ENCODE measurements at regions not wholly inside any gene's neighbourhood (a gene's known extent, or its start where the extent isn't known, plus 50 kb on each side); places are given as distances from the start of the nearest gene placed in this dataset.

DNA sequence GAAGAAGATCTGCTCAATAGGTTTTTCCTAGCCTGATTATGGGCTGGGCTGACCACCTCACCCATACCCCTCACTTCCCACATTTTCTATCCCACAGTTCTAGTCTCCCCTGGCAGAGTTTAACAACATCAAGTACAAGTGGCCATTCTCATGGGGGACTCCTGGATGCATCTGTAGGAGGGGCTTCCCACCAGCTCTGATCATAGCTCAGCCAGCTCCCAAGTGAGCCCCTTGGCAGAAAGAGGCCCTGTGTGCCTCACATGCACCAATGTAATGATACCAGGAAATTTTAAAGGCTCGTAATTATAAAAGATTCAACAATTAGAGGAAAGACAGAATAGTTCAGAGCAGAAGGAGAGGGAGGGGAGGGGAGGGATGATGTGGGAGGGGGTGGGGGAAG lies 144.2 kb upstream of the SYT13 start:
- Histone ChIP-seq H3K9me3 (ENCODE audit: low read depth) (no peaks in the 10 kb centered on the region), H3K4me1 (peaks cover 5% of the 10 kb centered on the region), H3K4me2 (no peak overlapping the region), H3K4me3 (no peak overlapping the region), H3K79me2 (ENCODE audit: low read depth) (no peaks in the 10 kb centered on the region), H3K27me3 (peaks cover 6% of the 10 kb centered on the region), H2AFZ (replicated peaks) (no peak overlapping the region), H3K27ac (no peak overlapping the region), H4K20me1 (ENCODE audit: low read depth) (no peaks in the 10 kb centered on the region), H3F3A (ENCODE audit: low read depth) (no peaks in the 10 kb centered on the region), H3K36me3 (no peaks in the 10 kb centered on the region), H3K9ac (no peak overlapping the region)
- H3K4me3 Mint-ChIP-seq, result no peak overlapping the region
- H3K36me3 Mint-ChIP-seq, result no peaks in the 10 kb centered on the region
- peaks cover 41% of the 10 kb centered on the region for H3K4me1 Mint-ChIP-seq
- no peak for DNase-seq (ENCODE audit: low spot score)
- no peak overlapping the region for H3K27ac Mint-ChIP-seq
- no peak for TF ChIP-seq EZH2phosphoT487 (IDR thresholded peaks at IDR 0.05)
- TF ChIP-seq, protein P1, sequence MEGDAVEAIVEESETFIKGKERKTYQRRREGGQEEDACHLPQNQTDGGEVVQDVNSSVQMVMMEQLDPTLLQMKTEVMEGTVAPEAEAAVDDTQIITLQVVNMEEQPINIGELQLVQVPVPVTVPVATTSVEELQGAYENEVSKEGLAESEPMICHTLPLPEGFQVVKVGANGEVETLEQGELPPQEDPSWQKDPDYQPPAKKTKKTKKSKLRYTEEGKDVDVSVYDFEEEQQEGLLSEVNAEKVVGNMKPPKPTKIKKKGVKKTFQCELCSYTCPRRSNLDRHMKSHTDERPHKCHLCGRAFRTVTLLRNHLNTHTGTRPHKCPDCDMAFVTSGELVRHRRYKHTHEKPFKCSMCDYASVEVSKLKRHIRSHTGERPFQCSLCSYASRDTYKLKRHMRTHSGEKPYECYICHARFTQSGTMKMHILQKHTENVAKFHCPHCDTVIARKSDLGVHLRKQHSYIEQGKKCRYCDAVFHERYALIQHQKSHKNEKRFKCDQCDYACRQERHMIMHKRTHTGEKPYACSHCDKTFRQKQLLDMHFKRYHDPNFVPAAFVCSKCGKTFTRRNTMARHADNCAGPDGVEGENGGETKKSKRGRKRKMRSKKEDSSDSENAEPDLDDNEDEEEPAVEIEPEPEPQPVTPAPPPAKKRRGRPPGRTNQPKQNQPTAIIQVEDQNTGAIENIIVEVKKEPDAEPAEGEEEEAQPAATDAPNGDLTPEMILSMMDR (IDR thresholded peaks at IDR 0.05), result no peak
- no peak for TF ChIP-seq EZH2 (IDR thresholded peaks at IDR 0.05)
- peaks cover 16% of the 10 kb centered on the region for H3K27me3 Mint-ChIP-seq (ENCODE audit: insufficient read depth, low read depth)
- no peaks in the 10 kb centered on the region for H3K9me3 Mint-ChIP-seq

DNA sequence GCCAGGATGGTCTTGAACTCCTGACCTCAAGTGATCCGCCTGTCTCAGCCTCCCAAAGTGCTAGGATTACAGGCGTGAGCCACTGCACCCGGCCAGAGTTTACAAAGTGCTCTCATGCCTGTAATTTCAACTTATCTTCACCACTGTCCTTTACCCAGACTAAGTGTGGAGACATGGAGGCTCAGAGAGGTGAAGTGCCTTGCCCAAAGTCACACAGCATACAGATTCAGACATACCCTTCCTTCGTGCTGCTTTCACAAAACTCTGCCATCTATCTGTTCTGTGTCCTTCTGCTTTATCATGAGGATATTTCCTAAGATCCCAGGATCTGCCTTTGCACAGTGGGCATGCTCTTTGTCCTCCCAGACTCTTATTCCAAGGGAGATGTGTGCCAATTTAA lies 143.6 kb upstream of the SYT13 start:
- Histone ChIP-seq H4K20me1 (ENCODE audit: low read depth) (no peaks in the 10 kb centered on the region), H2AFZ (replicated peaks) (no peak overlapping the region), H3K36me3 (no peaks in the 10 kb centered on the region), H3K9ac (no peak overlapping the region), H3K27me3 (peaks cover 5% of the 10 kb centered on the region), H3F3A (ENCODE audit: low read depth) (no peaks in the 10 kb centered on the region), H3K4me3 (no peak overlapping the region), H3K27ac (no peak overlapping the region), H3K79me2 (ENCODE audit: low read depth) (no peaks in the 10 kb centered on the region), H3K4me1 (peaks cover 5% of the 10 kb centered on the region), H3K4me2 (no peak overlapping the region), H3K9me3 (ENCODE audit: low read depth) (no peaks in the 10 kb centered on the region)
- H3K27ac Mint-ChIP-seq, result no peak overlapping the region
- TF ChIP-seq EZH2 (IDR thresholded peaks at IDR 0.05), result no peak
- TF ChIP-seq EZH2phosphoT487 (IDR thresholded peaks at IDR 0.05), result no peak
- TF ChIP-seq, protein P1 (IDR thresholded peaks at IDR 0.05), result no peak
- H3K9me3 Mint-ChIP-seq, result no peaks in the 10 kb centered on the region
- DNase-seq (ENCODE audit: low spot score), result no peak
- peaks cover 47% of the 10 kb centered on the region for H3K4me1 Mint-ChIP-seq
- H3K27me3 Mint-ChIP-seq (ENCODE audit: insufficient read depth, low read depth), result peaks cover 19% of the 10 kb centered on the region
- H3K4me3 Mint-ChIP-seq, result no peak overlapping the region
- H3K36me3 Mint-ChIP-seq, result no peaks in the 10 kb centered on the region

DNA sequence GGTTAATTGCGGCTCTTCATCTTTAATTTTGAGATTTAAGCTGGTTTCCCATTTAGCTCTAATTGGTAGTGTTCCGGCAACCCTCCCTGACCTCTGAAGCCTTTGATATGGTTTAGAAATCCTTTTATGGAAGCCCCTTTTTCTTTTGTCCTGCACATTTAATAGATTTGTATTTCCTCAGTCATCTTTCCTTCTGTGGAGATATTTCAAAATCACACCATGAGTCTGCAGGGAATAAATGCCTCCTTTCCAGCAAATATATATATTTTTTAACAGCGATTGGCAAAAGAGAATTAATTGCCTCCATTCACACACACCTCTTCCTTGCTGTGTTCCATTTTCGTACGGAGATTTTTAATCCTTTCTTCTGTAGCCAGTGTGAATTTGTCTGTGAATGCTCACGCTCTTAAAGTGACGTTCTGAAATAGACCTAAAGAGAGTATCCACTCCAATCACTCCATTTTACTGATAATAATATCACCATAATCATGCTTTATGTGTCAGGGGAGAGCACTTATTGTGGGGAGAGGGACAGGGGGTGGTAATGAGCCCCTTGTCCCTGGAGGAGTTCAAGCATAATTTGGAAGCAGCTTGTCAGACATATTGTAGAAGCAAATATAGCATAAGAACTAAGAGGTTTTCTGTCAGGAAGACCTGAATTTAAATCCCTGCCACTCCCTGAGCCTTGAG lies 142.5 kb upstream of the SYT13 start:
- H2AFZ ChIP-seq (replicated peaks), result no peak overlapping the region
- no peaks in the 10 kb centered on the region for H4K20me1 ChIP-seq (ENCODE audit: low read depth)
- no peaks in the 10 kb centered on the region for H3K79me2 ChIP-seq (ENCODE audit: low read depth)
- H3K4me1 ChIP-seq, result peaks cover 10% of the 10 kb centered on the region
- H3K27me3 Mint-ChIP-seq (ENCODE audit: insufficient read depth, low read depth), result peaks cover 18% of the 10 kb centered on the region
- no peak overlapping the region for H3K27ac Mint-ChIP-seq
- H3K4me2 ChIP-seq, result no peak overlapping the region
- H3K9me3 Mint-ChIP-seq, result no peaks in the 10 kb centered on the region
- H3K9me3 ChIP-seq (ENCODE audit: low read depth), result no peaks in the 10 kb centered on the region
- H3K4me3 Mint-ChIP-seq, result no peak overlapping the region
- H3K9ac ChIP-seq, result no peak overlapping the region
- no peaks in the 10 kb centered on the region for H3K36me3 ChIP-seq
- H3K27me3 ChIP-seq, result no peaks in the 10 kb centered on the region
- no peak for DNase-seq (ENCODE audit: low spot score)
- TF ChIP-seq EZH2phosphoT487 (IDR thresholded peaks at IDR 0.05) (no peak), EZH2 (IDR thresholded peaks at IDR 0.05) (no peak)
- TF ChIP-seq, protein P1 (IDR thresholded peaks at IDR 0.05), result no peak
- H3F3A ChIP-seq (ENCODE audit: low read depth), result no peaks in the 10 kb centered on the region
- no peaks in the 10 kb centered on the region for H3K36me3 Mint-ChIP-seq
- H3K4me3 ChIP-seq, result no peak overlapping the region
- no peak overlapping the region for H3K27ac ChIP-seq
- peaks cover 57% of the 10 kb centered on the region for H3K4me1 Mint-ChIP-seq

All from neural progenitor cell (in vitro differentiated cells).